Retina (tissue), 1 donor: ENCODE measurements at regions not wholly inside any gene's neighbourhood (a gene's known extent, or its start where the extent isn't known, plus 50 kb on each side); places are given as distances from the start of the nearest gene placed in this dataset.
"Not testable (repeated sequence)": the region's sequence is repeated elsewhere in the genome, so short reads cannot be mapped to it uniquely, and the experiment has no call there.

Experiments used
- DNase-seq: peaks from one replicate; pipeline ENCODE4 v3.0.0-alpha.2; 2016

- no peak for DNase-seq
These were observed 214.4 kb upstream of the LRIG3 start for GRCh38 chr12:59134750-59135149.

- DNase-seq = no peak
These were observed 211.2 kb upstream of the LRIG3 start for GRCh38 chr12:59131462-59131861.

GRCh38 chr12:59122784-59123183, 202.5 kb upstream of the LRIG3 start:
- DNase-seq = no peak

- DNase-seq = no peak
These were observed 201.1 kb upstream of the LRIG3 start for GRCh38 chr12:59121451-59121850.

- DNase-seq = no peak
These were observed 199.4 kb upstream of the LRIG3 start for GRCh38 chr12:59119676-59120075.

GRCh38 chr12:59118356-59118755, 198.1 kb upstream of the LRIG3 start:
- DNase-seq = no peak

GRCh38 chr12:59115995-59116394, 195.7 kb upstream of the LRIG3 start:
- DNase-seq = no peak

GRCh38 chr12:59115526-59115925, 195.2 kb upstream of the LRIG3 start:
- no peak for DNase-seq

- DNase-seq = peak; percentile 72
These were observed 193.7 kb upstream of the LRIG3 start for GRCh38 chr12:59113831-59114615.

GRCh38 chr12:59111851-59112250, 191.5 kb upstream of the LRIG3 start:
- DNase-seq = no peak

GRCh38 chr12:59108516-59108915, 188.2 kb upstream of the LRIG3 start:
- DNase-seq = not testable (repeated sequence)

GRCh38 chr12:59100585-59100984, 180.3 kb upstream of the LRIG3 start:
- DNase-seq = no peak

- DNase-seq = no peak
These were observed 177.6 kb upstream of the LRIG3 start for GRCh38 chr12:59097876-59098275.

GRCh38 chr12:59096246-59096645, 175.9 kb upstream of the LRIG3 start:
- no peak for DNase-seq

GRCh38 chr12:59093073-59093772, 172.9 kb upstream of the LRIG3 start:
- DNase-seq = no peak

- DNase-seq = no peak
These were observed 168.4 kb upstream of the LRIG3 start for GRCh38 chr12:59088673-59089072.

GRCh38 chr12:59087691-59088090, 167.4 kb upstream of the LRIG3 start:
- no peak for DNase-seq

GRCh38 chr12:59087077-59087673, 166.9 kb upstream of the LRIG3 start:
- no peak for DNase-seq

- no peak for DNase-seq
These were observed 165.8 kb upstream of the LRIG3 start for GRCh38 chr12:59086126-59086525.

GRCh38 chr12:59085690-59086089, 165.4 kb upstream of the LRIG3 start:
- DNase-seq = no peak

GRCh38 chr12:59084511-59085375, 164.4 kb upstream of the LRIG3 start:
- DNase-seq = peak; percentile 62

GRCh38 chr12:59082952-59083351, 162.6 kb upstream of the LRIG3 start:
- no peak for DNase-seq

- no peak for DNase-seq
These were observed 159.8 kb upstream of the LRIG3 start for GRCh38 chr12:59080101-59080500.
